Lower lobe of right lung (tissue), 2 donors: ENCODE measurements at regions not wholly inside any gene's neighbourhood (a gene's known extent, or its start where the extent isn't known, plus 50 kb on each side); places are given as distances from the start of the nearest gene placed in this dataset.

Source experiments
- ATAC-seq, 2 donors: fragments of 200-7000 bp; cut with Tn5 transposase; one replicate each; pipeline ENCODE4 v1.9.1; 2020 to 2022; ENCODE audit warnings: mild to moderate bottlenecking in 2 of 2, moderate library complexity in 2 of 2
- DNase-seq: peaks from one replicate; pipeline ENCODE4 v3.0.0-alpha.2; 2020
- H3K27ac ChIP-seq: fragments of 200-600 bp; one replicate; pipeline ENCODE4 v1.8.0; 2022
- H3K27me3 ChIP-seq: fragments of 200-600 bp; one replicate; pipeline ENCODE4 v1.8.0; 2022; ENCODE audit warnings: low read depth
- H3K36me3 ChIP-seq: fragments of 200-600 bp; one replicate; pipeline ENCODE4 v1.8.0; 2022; ENCODE audit warnings: mild to moderate bottlenecking
- H3K4me1 ChIP-seq: fragments of 200-600 bp; one replicate; pipeline ENCODE4 v1.8.0; 2022
- H3K4me3 ChIP-seq: fragments of 200-600 bp; one replicate; pipeline ENCODE4 v1.8.0; 2022; ENCODE audit warnings: mild to moderate bottlenecking
- H3K9me3 ChIP-seq: fragments of 200-600 bp; one replicate; pipeline ENCODE4 v1.8.0; 2022
- CTCF ChIP-seq: fragments of 200-600 bp; IDR thresholded peaks from one replicate; pipeline ENCODE4 v1.8.0; 2022; ENCODE audit warnings: antibody characterized with exemption, mild to moderate bottlenecking
- intact Hi-C: fragments of 100-400 bp; cut with DNase I; formaldehyde crosslinking; loops from one replicate; pipeline ENCODE4 v1.11.0; 2022
- donor health status: DM: no; HTN: yes; CAD: no; lungs with severe emphysema.

- no peaks in the 10 kb centered on the region for H3K27me3 ChIP-seq
- no peak overlapping the region for H3K27ac ChIP-seq
- ATAC-seq (no peak), DNase-seq (no peak)
- H3K4me1 ChIP-seq = no peaks in the 10 kb centered on the region
- H3K36me3 ChIP-seq = no peaks in the 10 kb centered on the region
- no peak for TF ChIP-seq CTCF
- peaks cover 16% of the 10 kb centered on the region for H3K9me3 ChIP-seq
- intact Hi-C loops = no loop called here
- H3K4me3 ChIP-seq = no peak overlapping the region
Measured at GRCh38 chr17:5902181-5903140, 167.7 kb upstream of the WSCD1 start.

DNA sequence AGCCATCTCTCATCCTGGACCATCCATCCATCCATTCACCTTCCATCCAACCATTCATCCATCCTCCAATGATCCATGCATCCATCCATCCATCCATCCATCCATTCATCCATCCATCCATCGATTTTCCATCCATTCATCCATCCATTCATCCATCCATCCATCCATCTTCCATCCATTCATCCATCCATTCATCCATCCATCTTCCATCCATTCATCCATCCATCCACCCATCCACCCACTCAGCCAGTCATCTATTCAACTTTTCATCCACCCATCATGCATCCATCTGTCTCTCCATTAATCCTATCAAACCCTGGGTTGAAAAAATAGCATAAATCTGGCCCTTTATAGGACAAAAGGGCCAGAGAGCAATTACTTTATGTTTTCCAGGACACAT lies 158.3 kb upstream of the WSCD1 start:
- intact Hi-C loops = no loop called here
- H3K9me3 ChIP-seq = no peaks in the 10 kb centered on the region
- no peak for DNase-seq
- no peak overlapping the region for H3K27ac ChIP-seq
- no peak for TF ChIP-seq CTCF
- no peak overlapping the region for H3K4me3 ChIP-seq
- H3K27me3 ChIP-seq = peaks cover 4% of the 10 kb centered on the region
- no peak for ATAC-seq
- no peaks in the 10 kb centered on the region for H3K4me1 ChIP-seq
- H3K36me3 ChIP-seq = no peaks in the 10 kb centered on the region

GRCh38 chr17:5913032-5913531 lies 157.1 kb upstream of the WSCD1 start:
- no peak overlapping the region for H3K4me3 ChIP-seq
- no peaks in the 10 kb centered on the region for H3K9me3 ChIP-seq
- H3K27me3 ChIP-seq = peaks cover 4% of the 10 kb centered on the region
- no peak overlapping the region for H3K27ac ChIP-seq
- ATAC-seq = no peak
- H3K36me3 ChIP-seq = no peaks in the 10 kb centered on the region
- no peaks in the 10 kb centered on the region for H3K4me1 ChIP-seq
- DNase-seq = no peak
- intact Hi-C loops = no loop called here
- TF ChIP-seq CTCF = no peak

GRCh38 chr17:5913641-5914040 lies 156.5 kb upstream of the WSCD1 start:
- intact Hi-C loops = no loop called here
- H3K27me3 ChIP-seq = peaks cover 4% of the 10 kb centered on the region
- no peak for TF ChIP-seq CTCF

GRCh38 chr17:5915337-5915736 lies 154.8 kb upstream of the WSCD1 start:
- Histone ChIP-seq H3K27ac (no peak overlapping the region), H3K4me3 (no peak overlapping the region), H3K9me3 (no peaks in the 10 kb centered on the region), H3K27me3 (peaks cover 7% of the 10 kb centered on the region), H3K4me1 (no peaks in the 10 kb centered on the region), H3K36me3 (no peaks in the 10 kb centered on the region)
- intact Hi-C loops = no loop called here
- no peak for TF ChIP-seq CTCF
- DNase-seq (no peak), ATAC-seq (no peak)

More at GRCh38 chr17:5913641-5914040, 156.5 kb upstream of the WSCD1 start:
- ATAC-seq (no peak), DNase-seq (no peak)
- Histone ChIP-seq H3K36me3 (no peaks in the 10 kb centered on the region), H3K9me3 (no peaks in the 10 kb centered on the region), H3K4me1 (no peaks in the 10 kb centered on the region), H3K27ac (no peak overlapping the region), H3K4me3 (no peak overlapping the region)
